Right lobe of liver (tissue), 4 donors: ENCODE measurements at regions not wholly inside any gene's neighbourhood (a gene's known extent, or its start where the extent isn't known, plus 50 kb on each side); places are given as distances from the start of the nearest gene placed in this dataset.

Experiments
- POLR2A ChIP-seq: fragments of 450-650 bp; IDR thresholded peaks from one replicate; pipeline ENCODE4 v1.6.1; 2017; ENCODE audit warnings: antibody characterized with exemption, mild to moderate bottlenecking
- TF ChIP-seq, protein P1 (sequence below), 4 donors: fragments of 200-600 bp in 3 of 4; fragments of 450-650 bp in 1 of 4; IDR thresholded peaks; one replicate each; pipeline versions ENCODE4 v1.5.1 to v1.8.0; 2016 to 2022; ENCODE audit warnings: antibody characterized with exemption in 4 of 4, mild to moderate bottlenecking in 2 of 4
- donor health status: DM: no; HTN: no; CAD: no.
- donor health status: DM: no; HTN: no; CAD: no.
- donor health status: DM: no; HTN: yes; CAD: no.

DNA sequence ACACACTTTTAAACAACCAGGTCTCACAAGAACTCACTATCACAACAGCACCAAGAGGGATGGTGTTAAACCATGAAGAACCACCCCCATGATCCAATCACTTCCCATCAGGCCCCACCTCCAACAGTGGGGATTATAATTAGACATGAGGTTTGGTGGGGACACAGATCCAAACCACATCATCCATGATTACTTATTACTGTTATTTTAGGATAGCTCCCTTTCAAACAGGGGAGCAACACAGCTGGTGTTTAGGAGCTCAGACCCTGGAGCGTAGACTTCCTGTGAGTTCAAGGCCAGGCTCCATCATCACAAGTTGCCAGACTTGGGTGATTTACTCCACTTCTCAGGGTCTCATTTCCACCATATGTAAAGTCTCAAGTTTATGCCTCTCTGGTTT, 382.7 kb downstream of the HRH4 start:
- TF ChIP-seq, protein P1, sequence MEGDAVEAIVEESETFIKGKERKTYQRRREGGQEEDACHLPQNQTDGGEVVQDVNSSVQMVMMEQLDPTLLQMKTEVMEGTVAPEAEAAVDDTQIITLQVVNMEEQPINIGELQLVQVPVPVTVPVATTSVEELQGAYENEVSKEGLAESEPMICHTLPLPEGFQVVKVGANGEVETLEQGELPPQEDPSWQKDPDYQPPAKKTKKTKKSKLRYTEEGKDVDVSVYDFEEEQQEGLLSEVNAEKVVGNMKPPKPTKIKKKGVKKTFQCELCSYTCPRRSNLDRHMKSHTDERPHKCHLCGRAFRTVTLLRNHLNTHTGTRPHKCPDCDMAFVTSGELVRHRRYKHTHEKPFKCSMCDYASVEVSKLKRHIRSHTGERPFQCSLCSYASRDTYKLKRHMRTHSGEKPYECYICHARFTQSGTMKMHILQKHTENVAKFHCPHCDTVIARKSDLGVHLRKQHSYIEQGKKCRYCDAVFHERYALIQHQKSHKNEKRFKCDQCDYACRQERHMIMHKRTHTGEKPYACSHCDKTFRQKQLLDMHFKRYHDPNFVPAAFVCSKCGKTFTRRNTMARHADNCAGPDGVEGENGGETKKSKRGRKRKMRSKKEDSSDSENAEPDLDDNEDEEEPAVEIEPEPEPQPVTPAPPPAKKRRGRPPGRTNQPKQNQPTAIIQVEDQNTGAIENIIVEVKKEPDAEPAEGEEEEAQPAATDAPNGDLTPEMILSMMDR (IDR thresholded peaks at IDR 0.05) = no peak
- TF ChIP-seq POLR2A = no peak
